Duodenal mucosa (tissue), 2 donors: ENCODE measurements at regions not wholly inside any gene's neighbourhood (a gene's known extent, or its start where the extent isn't known, plus 50 kb on each side); places are given as distances from the start of the nearest gene placed in this dataset.

Experiments
- H3K27ac ChIP-seq: one replicate; pipeline ENCODE4 v1.7.0; 2013; ENCODE audit warnings: low read depth, low read length
- H3K27me3 ChIP-seq, 2 donors: one replicate each; pipeline ENCODE4 v1.7.0; 2013; ENCODE audit warnings: low read length in 2 of 2, control low read depth in 1 of 2; ENCODE audit not compliant: insufficient read depth in 2 of 2, control insufficient read depth in 1 of 2
- H3K36me3 ChIP-seq, 2 donors: one replicate each; pipeline ENCODE4 v1.7.0; 2013; ENCODE audit warnings: low read length in 2 of 2, control low read depth in 1 of 2; ENCODE audit not compliant: insufficient read depth in 2 of 2, control insufficient read depth in 1 of 2
- H3K4me1 ChIP-seq, 2 donors: one replicate each; pipeline ENCODE4 v1.7.0; 2013; ENCODE audit warnings: low read length in 2 of 2, control low read depth in 1 of 2; ENCODE audit not compliant: insufficient read depth in 2 of 2, control insufficient read depth in 1 of 2
- H3K4me3 ChIP-seq, 2 donors: one replicate each; pipeline ENCODE4 v1.7.0; 2013; ENCODE audit warnings: low read length in 2 of 2, low read depth in 1 of 2
- H3K9ac ChIP-seq, 2 donors: one replicate each; pipeline ENCODE4 v1.7.0; 2013; ENCODE audit warnings: low read length in 2 of 2, low read depth in 1 of 2
- H3K9me3 ChIP-seq, 2 donors: one replicate each; pipeline ENCODE4 v1.7.0; 2013; ENCODE audit warnings: low read length in 2 of 2, control low read depth in 1 of 2; ENCODE audit not compliant: control insufficient read depth in 1 of 2

DNA sequence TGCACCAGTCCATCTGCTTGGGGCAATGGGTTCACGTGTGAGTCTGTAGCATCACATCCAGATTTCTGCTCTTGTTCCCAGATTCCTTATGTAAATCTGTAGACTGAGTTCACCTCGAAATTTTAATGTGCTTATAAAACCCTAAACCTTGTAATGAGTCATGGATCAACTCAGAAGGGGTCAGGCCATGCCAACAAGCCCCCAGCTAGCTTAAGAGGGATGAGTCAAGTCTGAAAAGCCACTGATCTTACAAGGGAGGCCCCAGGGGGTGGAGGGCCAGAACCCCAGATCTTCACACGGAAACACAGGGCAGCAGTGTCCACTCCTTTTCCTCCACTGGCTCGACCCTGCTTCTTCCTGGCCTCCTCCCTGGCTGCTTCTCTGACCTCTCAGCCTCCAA lies 399.1 kb upstream of the CDH5 start:
- no peaks in the 10 kb centered on the region for H3K4me1 ChIP-seq
- H3K4me3 ChIP-seq = no peak overlapping the region

DNA sequence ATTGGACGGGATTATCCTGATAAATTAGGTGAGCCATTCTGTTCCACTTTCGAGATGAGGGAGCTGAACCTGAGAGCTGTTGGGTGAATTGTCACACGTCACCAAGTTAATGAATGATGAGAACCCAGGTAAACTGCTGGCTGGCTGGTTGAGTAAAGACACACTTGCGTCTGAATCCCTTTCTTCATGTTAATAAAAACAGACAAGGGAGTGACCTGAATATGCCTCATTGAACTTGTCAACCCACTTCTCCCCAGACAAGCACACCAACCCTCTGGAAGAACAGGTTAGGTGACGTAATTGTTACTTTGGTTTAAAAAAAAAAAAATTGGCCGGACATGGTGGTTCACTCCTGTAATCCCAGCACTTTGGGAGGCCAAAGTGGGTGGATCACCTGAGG lies 400.9 kb upstream of the CDH5 start:
- Histone ChIP-seq H3K27me3 (no peaks in the 10 kb centered on the region), H3K36me3 (no peaks in the 10 kb centered on the region), H3K9ac (no peak overlapping the region), H3K4me3 (no peak overlapping the region), H3K4me1 (peaks cover 0 to 3% of the 10 kb centered on the region in 2 donors), H3K27ac (no peak overlapping the region), H3K9me3 (no peaks in the 10 kb centered on the region)

More for the DNA sequence above, 399.1 kb upstream of the CDH5 start:
- Histone ChIP-seq H3K9me3 (no peaks in the 10 kb centered on the region), H3K9ac (no peak overlapping the region), H3K36me3 (no peaks in the 10 kb centered on the region), H3K27ac (no peak overlapping the region), H3K27me3 (no peaks in the 10 kb centered on the region)

DNA sequence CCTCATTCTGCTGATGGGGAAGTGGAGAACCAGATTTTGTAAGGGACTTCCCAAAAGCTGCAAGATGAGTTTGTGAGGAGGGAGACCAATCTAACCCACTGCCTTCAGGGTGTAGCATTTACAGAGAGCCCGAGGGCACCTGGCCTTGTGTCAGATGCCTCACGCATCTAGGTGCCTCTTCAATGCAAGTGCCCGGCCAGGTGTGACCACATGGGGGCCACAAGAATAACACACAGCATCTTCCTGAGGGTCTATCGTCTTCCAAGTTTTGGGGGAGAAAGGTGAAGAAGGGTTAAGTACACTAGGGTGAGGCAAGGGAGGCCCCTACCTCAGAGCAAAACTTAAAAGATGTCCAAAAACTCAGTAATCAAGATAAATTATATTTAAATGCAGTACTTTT lies 401.7 kb upstream of the CDH5 start:
- Histone ChIP-seq H3K36me3 (no peaks in the 10 kb centered on the region), H3K9ac (no peak overlapping the region), H3K4me3 (no peak overlapping the region), H3K27ac (no peak overlapping the region), H3K27me3 (no peaks in the 10 kb centered on the region), H3K4me1 (peaks cover 0 to 3% of the 10 kb centered on the region in 2 donors), H3K9me3 (no peaks in the 10 kb centered on the region)

DNA sequence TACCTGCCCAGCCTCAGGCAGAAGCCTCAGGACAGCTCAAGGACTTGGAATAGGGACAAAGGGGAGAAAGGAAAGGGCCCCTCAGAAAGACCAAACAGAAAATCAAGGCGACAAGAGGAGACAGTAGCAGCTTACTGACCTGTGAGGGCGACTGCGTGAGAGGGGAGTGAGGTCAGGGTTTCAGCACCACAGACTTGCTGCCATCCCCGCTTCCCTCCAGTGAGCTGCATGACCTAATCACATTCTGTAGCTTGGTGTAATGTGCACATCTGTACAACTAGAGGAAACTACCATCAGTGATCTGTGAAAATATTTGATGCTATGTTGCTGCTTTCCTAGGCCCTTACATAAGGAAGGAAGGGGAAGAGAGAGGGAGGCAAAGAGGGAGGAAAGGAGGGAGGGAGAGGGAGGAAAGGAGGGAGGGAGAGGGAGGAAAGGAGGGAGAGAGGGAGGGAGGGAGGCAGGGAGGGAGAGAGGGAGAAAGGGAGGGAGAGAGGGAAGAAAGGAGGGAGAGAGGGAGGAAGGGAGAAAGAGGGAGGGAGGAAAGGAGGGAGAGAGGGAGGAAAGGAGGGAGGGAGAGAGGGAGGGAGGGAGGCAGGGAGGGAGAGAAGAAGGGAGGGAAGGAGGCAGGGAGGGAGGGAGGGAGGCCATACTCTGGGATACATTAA lies 404.9 kb upstream of the CDH5 start:
- Histone ChIP-seq H3K4me1 (peaks cover 0 to 3% of the 10 kb centered on the region in 2 donors), H3K4me3 (no peak overlapping the region), H3K27ac (no peak overlapping the region), H3K36me3 (no peaks in the 10 kb centered on the region), H3K27me3 (no peaks in the 10 kb centered on the region), H3K9me3 (no peaks in the 10 kb centered on the region), H3K9ac (no peak overlapping the region)

DNA sequence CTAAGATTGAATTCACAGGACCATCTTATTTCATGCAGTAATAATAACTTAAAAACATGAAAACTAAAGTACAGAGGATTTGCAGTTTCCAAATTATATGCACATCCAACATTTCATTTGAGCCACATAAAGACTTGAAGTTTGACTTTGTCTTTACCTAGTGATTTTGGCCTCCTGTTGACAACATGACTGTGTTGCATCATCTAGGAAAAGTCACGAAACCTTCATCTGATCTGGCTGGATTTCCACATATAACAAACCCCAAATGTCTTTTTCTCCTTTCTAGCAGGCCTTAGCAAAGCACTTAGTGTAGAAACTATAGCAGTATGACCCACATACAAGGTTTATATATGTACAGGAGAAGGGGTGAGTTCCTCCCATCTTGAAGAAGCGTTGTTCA lies 406.5 kb upstream of the CDH5 start:
- no peak overlapping the region for H3K9ac ChIP-seq
- no peak overlapping the region for H3K4me3 ChIP-seq
- no peaks in the 10 kb centered on the region for H3K27me3 ChIP-seq
- H3K9me3 ChIP-seq = no peaks in the 10 kb centered on the region
- no peak overlapping the region for H3K27ac ChIP-seq
- H3K4me1 ChIP-seq = peaks cover 0 to 3% of the 10 kb centered on the region in 2 donors
- H3K36me3 ChIP-seq = no peaks in the 10 kb centered on the region

DNA sequence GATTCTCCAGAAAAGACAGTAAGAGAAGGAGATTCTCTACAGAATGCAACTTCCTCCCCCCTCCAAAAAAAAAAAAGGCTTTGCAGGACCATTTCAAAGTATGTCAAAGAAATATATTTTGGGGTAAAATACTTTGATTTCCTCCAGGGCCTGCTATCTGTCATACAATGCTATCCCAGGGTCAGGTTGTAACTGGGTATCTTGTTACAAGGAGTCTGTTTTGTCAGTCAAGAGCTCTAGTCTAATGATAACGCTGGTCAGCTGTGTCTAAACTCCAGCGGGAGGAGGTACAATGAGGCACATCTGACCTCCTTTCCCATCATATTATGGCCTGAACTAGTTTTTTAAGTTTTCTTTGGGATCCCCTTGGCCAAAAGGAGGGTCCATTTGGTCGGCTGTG lies 408.4 kb upstream of the CDH5 start:
- Histone ChIP-seq H3K4me1 (peaks cover 0 to 3% of the 10 kb centered on the region in 2 donors), H3K9me3 (no peaks in the 10 kb centered on the region), H3K36me3 (no peaks in the 10 kb centered on the region), H3K9ac (no peak overlapping the region), H3K27ac (no peak overlapping the region), H3K4me3 (no peak overlapping the region), H3K27me3 (no peaks in the 10 kb centered on the region)

DNA sequence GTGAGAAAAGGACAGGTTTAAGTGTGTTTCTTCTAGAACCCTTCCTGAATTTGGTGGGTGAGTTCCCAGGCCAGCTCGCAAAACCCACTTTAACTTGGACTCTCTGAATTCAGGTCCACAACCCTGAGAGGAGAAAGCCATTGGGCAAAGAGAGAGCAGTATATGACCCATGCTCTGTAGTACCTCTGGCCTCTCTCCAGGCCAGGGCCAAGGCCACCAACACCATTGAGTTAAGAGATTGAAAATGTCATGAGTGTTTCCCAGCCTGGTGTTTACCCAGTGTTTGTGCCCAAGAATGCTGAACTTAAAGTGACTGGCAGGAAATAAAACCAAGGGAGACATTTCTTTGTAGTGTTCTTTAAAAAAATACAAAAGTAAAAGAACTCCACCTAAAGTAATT lies 410.4 kb upstream of the CDH5 start:
- Histone ChIP-seq H3K4me1 (peaks cover 0 to 2% of the 10 kb centered on the region in 2 donors), H3K9me3 (no peaks in the 10 kb centered on the region), H3K36me3 (no peaks in the 10 kb centered on the region), H3K27ac (no peak overlapping the region), H3K4me3 (no peak overlapping the region), H3K27me3 (no peaks in the 10 kb centered on the region), H3K9ac (no peak overlapping the region)

DNA sequence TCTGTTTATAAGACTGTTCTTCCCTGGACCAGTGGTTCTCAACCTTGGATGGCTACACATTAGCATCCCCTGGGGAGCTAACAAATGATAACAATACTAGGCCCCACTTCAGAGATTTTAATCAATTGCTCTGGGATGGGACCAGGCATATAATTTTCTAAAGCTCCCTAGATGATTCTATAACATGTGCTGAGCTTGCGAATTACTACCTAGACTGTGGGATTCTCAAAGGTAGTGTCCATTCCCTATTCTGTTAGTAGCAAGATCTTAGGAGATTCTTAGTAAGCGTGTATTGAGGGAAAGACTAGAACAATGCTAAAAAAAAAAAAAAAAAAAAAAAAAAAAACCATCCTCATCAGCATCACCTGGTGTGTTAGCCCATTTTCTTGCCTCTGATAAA lies 412.0 kb upstream of the CDH5 start:
- Histone ChIP-seq H3K27me3 (no peaks in the 10 kb centered on the region), H3K9me3 (no peaks in the 10 kb centered on the region), H3K36me3 (no peaks in the 10 kb centered on the region), H3K9ac (no peak overlapping the region), H3K4me1 (no peaks in the 10 kb centered on the region), H3K27ac (no peak overlapping the region), H3K4me3 (no peak overlapping the region)

DNA sequence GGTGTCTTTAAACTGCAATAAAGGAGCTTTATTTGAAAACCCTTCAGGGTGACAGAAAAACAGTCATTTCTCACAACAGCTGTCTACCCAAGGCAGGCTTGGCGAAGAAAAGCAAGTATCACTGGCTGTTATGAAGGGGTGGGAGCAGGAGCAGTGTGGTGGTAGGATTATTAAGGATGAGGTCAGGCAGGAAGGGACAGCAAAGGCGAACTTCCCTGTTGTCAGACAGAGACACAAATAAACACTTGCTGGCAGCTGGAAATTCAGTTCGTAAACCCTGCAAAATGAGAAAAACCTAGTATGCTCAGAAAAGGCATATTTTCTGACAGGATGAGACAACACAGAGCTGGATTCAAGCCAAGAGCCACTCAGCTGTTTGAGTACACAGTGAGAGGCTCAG lies 416.3 kb upstream of the CDH5 start:
- Histone ChIP-seq H3K36me3 (no peaks in the 10 kb centered on the region), H3K27me3 (no peaks in the 10 kb centered on the region), H3K4me1 (no peaks in the 10 kb centered on the region), H3K4me3 (no peak overlapping the region), H3K27ac (no peak overlapping the region), H3K9me3 (no peaks in the 10 kb centered on the region), H3K9ac (no peak overlapping the region)

DNA sequence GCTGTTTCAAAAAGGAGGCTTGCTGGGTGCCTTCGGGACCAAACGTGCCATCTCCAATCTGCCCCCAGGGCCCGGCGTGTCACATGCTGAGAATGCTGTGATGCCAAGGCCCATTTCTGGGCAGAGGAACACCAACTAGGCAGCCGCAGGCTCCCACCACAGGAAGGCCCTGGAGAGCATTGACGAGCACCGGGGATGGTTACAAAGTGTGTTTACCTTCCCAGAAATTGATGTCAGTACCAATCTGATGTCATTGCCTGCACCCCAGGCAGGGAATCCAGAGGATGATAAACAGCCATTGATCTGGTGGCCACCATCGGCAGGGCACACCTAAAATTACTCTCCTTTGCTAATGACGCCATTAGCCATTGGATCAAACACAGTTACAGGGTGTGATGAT lies 418.1 kb upstream of the CDH5 start:
- Histone ChIP-seq H3K9me3 (no peaks in the 10 kb centered on the region), H3K9ac (no peak overlapping the region), H3K27me3 (no peaks in the 10 kb centered on the region), H3K27ac (no peak overlapping the region), H3K4me3 (no peak overlapping the region), H3K36me3 (no peaks in the 10 kb centered on the region), H3K4me1 (no peaks in the 10 kb centered on the region)

DNA sequence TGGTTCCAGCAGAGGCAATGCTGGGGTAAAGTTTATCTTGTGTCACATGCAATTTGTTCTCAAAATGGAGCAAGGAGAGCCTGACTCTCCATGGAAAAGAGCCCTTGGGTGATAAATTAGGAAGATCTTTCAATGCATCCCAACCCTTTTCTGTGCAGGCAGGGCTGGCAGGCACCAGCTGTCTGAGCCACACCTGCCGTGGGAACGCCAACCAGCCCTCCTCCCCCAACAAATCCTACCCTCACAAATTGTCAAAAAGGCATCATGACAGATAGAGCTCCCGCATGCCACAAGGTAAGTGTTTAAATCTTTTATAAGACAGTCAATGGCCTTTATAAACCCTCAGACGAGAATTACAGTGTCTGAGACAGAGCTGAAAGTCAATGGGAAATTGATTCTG lies 418.5 kb upstream of the CDH5 start:
- no peaks in the 10 kb centered on the region for H3K36me3 ChIP-seq
- H3K9me3 ChIP-seq = no peaks in the 10 kb centered on the region
- H3K27me3 ChIP-seq = no peaks in the 10 kb centered on the region
- H3K4me1 ChIP-seq = no peaks in the 10 kb centered on the region
- no peak overlapping the region for H3K27ac ChIP-seq
- H3K4me3 ChIP-seq = no peak overlapping the region
- no peak overlapping the region for H3K9ac ChIP-seq
